GM21529 (cell line): ENCODE measurements at regions not wholly inside any gene's neighbourhood (a gene's known extent, or its start where the extent isn't known, plus 50 kb on each side); places are given as distances from the start of the nearest gene placed in this dataset.
"Not testable (repeated sequence)": the region's sequence is repeated elsewhere in the genome, so short reads cannot be mapped to it uniquely, and the experiment has no call there.

Experiments used
- ATAC-seq: cut with Tn5 transposase; IDR thresholded peaks from one replicate; pipeline ENCODE4 v1.9.1; 2021; ENCODE audit not compliant: unreplicated experiment

- no peak for ATAC-seq
These were observed 130.0 kb downstream of the C9orf152 start for GRCh38 chr9:110077925-110078324.

GRCh38 chr9:110078604-110079003, 129.4 kb downstream of the C9orf152 start:
- ATAC-seq: no peak

DNA sequence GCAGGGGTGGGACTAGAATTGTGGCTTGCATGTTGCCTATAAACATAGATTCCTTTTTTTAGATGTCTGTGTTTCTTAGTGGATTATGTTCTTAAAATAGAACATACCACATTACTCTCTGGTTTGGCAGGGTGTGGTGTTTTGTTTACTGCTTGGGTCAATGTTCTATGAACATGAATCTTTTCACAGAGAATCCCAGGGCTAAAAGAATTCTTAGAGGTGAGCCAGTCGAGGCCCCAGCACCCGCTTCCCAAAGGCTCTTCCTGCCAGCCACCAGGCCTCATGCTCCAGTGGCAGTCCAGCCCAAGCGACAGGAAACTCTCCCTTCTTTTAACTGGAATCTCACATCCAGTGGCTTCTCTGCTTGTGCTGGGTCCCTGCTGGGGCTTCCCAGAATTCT, 126.6 kb downstream of the C9orf152 start:
- no peak for ATAC-seq

DNA sequence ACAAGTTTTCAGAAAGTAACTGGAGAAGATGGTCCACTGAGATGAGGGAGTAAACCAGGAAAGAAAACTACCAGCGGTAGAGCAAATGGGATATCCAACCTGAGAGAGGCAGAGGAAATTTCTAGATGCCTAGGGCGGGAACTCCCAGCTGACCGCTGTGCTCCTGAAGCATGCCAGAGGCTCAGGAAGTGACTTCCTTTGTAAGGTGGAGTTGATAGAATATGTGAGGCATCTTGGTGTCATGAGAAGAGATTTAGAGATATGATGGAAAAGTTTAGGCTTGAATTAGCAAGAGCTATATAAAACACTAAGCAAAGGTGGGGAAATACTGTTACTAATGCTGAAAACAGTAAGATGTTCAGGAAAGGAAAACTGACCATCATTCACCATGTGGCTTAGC, 124.1 kb downstream of the C9orf152 start:
- no peak for ATAC-seq

- no peak for ATAC-seq
These were observed 121.4 kb downstream of the C9orf152 start for GRCh38 chr9:110086537-110086936.

- ATAC-seq: no peak
These were observed 120.4 kb downstream of the C9orf152 start for GRCh38 chr9:110087605-110088004.

DNA sequence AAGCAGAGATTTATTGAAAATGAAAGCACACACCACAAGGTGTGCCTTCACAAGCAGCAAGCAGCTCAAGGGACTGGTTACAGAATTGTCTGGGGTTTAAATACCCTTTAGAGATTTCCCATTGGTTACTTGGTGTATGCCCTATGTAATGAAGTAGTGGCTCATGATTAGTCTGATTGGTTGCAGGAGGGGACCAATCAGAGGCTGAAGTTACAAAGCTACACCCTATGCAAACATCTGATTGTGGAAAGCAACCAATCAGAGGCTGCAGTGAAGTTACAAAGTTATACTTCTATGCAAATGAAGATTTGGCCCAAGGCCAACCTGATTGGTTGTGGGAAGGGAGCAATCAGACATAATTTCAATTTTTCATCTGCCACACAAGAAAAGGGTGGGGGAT, 119.9 kb downstream of the C9orf152 start:
- no peak for ATAC-seq

DNA sequence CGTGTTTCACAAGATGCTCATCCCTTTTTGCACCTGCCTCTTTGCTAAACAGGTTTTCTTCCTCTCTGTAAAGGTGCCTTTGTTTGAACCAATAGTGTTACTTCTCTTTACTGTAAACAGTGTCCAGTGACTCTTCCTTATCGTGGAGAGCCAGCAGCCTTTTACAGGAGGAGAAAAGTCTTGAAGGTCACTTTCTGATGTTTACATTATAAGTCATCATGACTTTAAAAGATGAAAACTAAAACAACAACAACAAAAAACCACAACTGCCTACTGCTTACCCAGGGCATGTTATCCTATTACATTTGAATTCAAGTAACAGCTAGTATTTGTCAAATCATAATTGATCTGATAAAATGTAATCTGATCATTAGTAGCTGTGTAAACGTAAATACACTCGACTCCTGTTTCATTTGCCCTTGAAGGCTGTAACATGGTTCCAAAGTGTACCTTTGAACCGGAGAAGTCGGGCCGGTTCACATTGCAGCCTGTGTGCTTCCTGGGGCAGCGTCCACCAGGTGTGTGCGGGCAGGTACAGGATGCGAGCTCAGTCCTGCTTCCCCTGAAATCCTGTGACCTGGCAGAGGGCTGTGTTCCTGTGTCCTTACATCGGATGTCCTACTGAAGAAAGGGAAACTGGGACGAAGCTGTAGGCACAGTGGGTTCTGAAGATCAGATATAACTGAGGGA, 118.1 kb downstream of the C9orf152 start:
- ATAC-seq: no peak

- ATAC-seq: no peak
These were observed 115.2 kb downstream of the C9orf152 start for GRCh38 chr9:110092792-110093191.

GRCh38 chr9:110093417-110093816, 114.5 kb downstream of the C9orf152 start:
- ATAC-seq: no peak

- no peak for ATAC-seq
These were observed 114.1 kb downstream of the C9orf152 start for GRCh38 chr9:110093871-110094270.

GRCh38 chr9:110095161-110095595, 112.8 kb downstream of the C9orf152 start:
- no peak for ATAC-seq

GRCh38 chr9:110095776-110096175, 112.2 kb downstream of the C9orf152 start:
- ATAC-seq: no peak

GRCh38 chr9:110096674-110097073, 111.3 kb downstream of the C9orf152 start:
- not testable (repeated sequence) for ATAC-seq

DNA sequence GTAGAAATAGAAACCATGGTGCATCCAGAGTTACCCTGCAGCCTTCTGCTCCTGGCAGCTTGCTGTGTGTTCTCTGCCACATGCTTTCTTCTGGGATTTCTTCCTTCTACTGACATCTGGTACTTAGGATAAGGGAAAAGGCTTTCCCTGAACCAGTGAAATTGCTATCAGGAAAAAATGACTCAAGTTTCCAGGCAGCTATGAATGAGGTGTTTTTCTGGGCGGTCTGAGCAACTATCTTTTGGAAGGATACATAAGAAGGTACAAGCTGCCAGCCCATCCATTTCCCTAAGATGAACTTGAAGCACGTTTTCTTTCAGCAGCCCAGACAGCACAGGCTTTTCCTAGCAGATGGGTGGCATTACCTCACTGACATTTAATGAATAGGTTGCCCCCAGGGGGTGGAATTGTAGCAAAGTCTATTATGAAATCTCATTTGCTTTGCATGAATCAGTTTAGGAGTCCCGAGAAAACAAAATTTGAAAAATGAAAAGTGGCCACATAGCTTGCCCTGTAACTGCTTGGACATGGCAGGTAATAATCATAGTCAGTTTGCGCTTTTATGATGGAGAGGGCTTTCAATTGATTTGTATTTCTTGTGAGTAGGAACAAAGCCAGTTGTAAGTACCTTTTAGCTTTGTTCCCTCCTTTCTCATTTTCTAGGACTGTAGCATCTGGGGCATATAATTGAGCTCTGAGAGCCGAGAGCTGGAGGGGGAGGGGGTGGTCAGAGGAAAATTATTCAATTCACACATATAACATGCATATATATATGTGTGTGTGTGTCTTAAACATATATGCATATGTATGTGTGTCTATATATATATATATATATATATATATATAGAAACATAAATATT, 108.5 kb downstream of the C9orf152 start:
- ATAC-seq: no peak

GRCh38 chr9:110101531-110102161, 106.3 kb downstream of the C9orf152 start:
- ATAC-seq: peak; percentile 90

DNA sequence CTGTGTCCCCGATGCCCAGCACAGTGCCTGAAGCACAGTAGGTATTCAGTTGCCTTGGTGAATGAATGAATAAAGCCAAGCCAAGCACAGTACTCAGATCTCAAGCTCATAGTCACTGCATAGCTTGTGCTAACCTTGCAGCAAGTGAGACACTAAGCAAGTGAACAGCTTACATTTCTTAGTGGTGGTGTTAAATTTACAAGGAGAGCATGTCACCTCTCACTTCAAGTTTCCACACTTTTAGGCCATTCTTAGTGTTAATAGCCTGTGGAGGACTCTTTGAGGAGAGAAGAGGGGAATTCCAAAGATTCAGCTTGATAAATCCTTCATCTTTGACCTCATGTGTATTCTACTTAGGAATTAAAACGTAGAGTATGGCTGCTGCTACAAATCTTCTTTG, 104.7 kb downstream of the C9orf152 start:
- no peak for ATAC-seq

- no peak for ATAC-seq
These were observed 103.6 kb downstream of the C9orf152 start for GRCh38 chr9:110104261-110104809.

- ATAC-seq: no peak
These were observed 102.9 kb downstream of the C9orf152 start for GRCh38 chr9:110105107-110105506.

DNA sequence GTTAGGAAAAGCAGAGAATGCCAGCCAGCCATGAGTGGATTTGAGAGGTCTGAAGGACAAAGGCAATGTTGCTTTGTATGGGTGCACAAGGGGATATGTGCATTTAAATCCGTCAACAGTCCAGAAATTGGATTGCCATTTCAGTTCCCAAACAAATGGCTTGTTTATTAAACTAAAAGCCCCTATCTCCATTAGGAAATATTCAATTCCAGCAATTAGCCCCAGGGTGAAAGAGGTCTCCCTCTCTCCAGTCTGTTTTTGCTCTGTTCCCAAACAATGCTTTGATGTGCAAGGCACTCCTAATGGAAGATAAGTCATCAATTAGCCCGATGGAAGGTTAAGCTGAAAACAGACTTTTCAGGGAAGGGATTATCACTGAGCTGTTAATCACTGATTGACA, 101.3 kb downstream of the C9orf152 start:
- no peak for ATAC-seq

DNA sequence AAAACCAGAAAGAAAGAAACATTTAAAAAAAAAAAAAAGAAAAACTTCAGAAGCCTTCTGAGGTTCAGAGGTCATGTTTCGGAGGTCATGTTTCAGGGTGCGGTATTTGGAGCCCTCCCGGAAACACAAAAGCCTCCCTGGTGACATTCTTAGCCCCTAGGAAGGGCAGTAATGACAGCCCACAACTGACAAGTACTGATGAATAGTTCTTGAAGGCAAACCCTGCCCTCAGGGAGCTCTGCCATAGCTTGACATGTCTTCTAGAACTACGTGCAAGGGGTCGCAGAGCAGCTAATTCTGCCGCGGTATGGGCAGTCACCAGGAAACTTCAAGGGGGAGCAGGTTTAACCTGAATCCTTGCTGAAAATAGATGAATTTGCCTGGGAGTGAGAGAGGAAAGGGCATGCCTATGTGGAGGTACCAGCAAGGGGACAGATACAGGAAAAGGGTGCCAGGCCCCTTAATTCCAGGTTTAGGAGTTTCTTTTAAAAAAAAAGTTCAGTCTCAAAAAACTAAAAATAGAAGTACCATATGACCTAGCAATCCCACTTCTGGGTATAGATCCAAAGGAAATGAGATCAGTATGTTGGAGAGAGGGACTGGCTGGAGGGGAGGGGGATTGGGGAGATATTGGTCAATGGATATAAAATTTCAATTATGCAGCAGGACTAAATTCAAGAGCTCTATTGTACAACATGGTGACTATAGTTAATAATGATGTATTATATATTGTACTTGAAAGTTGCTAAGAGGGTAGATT, 98.4 kb downstream of the C9orf152 start:
- ATAC-seq: no peak
